ENCODE measurements at regions not wholly inside any gene's neighbourhood (a gene's known extent, or its start where the extent isn't known, plus 50 kb on each side); places are given as distances from the start of the nearest gene placed in this dataset.

GRCh38 chr20:47951521-47951971 is 166.3 kb upstream of the SULF2 start:
- WGBS, 2 experiments (ENCODE audit: insufficient coverage in 2 of 2) = 77 to 100% methylated on average over 2 to 4 of the region's 4 CpGs
- H3K4me3 ChIP-seq (ENCODE audit: extremely low read depth, insufficient read depth, low read length, poor library complexity, severe bottlenecking) = no peak overlapping the region
- peak overlapping the region; percentile 43 for H3K27ac ChIP-seq (ENCODE audit: low read depth, low read length, severe bottlenecking)
- H3K9me3 ChIP-seq (ENCODE audit: control insufficient read depth, low read length) = no peaks in the 10 kb centered on the region
- H3K4me1 ChIP-seq (ENCODE audit: control insufficient read depth, insufficient read depth, low read length, poor library complexity, severe bottlenecking) = peaks cover 16% of the 10 kb centered on the region
- H3K36me3 ChIP-seq (ENCODE audit: control insufficient read depth, insufficient read depth, low read length) = no peaks in the 10 kb centered on the region

- H3K4me1 ChIP-seq (ENCODE audit: control insufficient read depth, insufficient read depth, low read length, poor library complexity, severe bottlenecking) = peaks cover 9% of the 10 kb centered on the region
- WGBS, 2 experiments (ENCODE audit: insufficient coverage in 2 of 2) = 96 to 97% methylated on average over 24 of the region's 24 CpGs
- H3K27ac ChIP-seq (ENCODE audit: low read depth, low read length, severe bottlenecking) = no peak overlapping the region
- H3K9me3 ChIP-seq (ENCODE audit: control insufficient read depth, low read length) = no peaks in the 10 kb centered on the region
- no peaks in the 10 kb centered on the region for H3K36me3 ChIP-seq (ENCODE audit: control insufficient read depth, insufficient read depth, low read length)
- H3K4me3 ChIP-seq (ENCODE audit: extremely low read depth, insufficient read depth, low read length, poor library complexity, severe bottlenecking) = no peak overlapping the region
These were observed 165.6 kb upstream of the SULF2 start for GRCh38 chr20:47950913-47951283.

GRCh38 chr20:47950124-47950912 is 165.0 kb upstream of the SULF2 start:
- no peak overlapping the region for H3K4me3 ChIP-seq (ENCODE audit: extremely low read depth, insufficient read depth, low read length, poor library complexity, severe bottlenecking)
- no peaks in the 10 kb centered on the region for H3K9me3 ChIP-seq (ENCODE audit: control insufficient read depth, low read length)
- 89 to 96% methylated on average over 6 to 9 of the region's 11 CpGs for WGBS, 2 experiments (ENCODE audit: insufficient coverage in 2 of 2)
- no peak overlapping the region for H3K27ac ChIP-seq (ENCODE audit: low read depth, low read length, severe bottlenecking)
- no peaks in the 10 kb centered on the region for H3K36me3 ChIP-seq (ENCODE audit: control insufficient read depth, insufficient read depth, low read length)
- H3K4me1 ChIP-seq (ENCODE audit: control insufficient read depth, insufficient read depth, low read length, poor library complexity, severe bottlenecking) = peaks cover 8% of the 10 kb centered on the region

- Histone ChIP-seq H3K27ac (ENCODE audit: low read depth, low read length, severe bottlenecking) (no peak overlapping the region), H3K4me3 (ENCODE audit: extremely low read depth, insufficient read depth, low read length, poor library complexity, severe bottlenecking) (no peak overlapping the region), H3K9me3 (ENCODE audit: control insufficient read depth, low read length) (no peaks in the 10 kb centered on the region), H3K36me3 (ENCODE audit: control insufficient read depth, insufficient read depth, low read length) (no peaks in the 10 kb centered on the region), H3K4me1 (ENCODE audit: control insufficient read depth, insufficient read depth, low read length, poor library complexity, severe bottlenecking) (peaks cover 8% of the 10 kb centered on the region)
- 90 to 91% methylated on average over 4 to 6 of the region's 6 CpGs for WGBS, 2 experiments (ENCODE audit: insufficient coverage in 2 of 2)
These were observed 163.9 kb upstream of the SULF2 start for GRCh38 chr20:47949230-47949629.

GRCh38 chr20:47944682-47945081 is 159.4 kb upstream of the SULF2 start:
- 80 to 95% methylated on average over 1 to 4 of the region's 6 CpGs for WGBS, 2 experiments (ENCODE audit: insufficient coverage in 2 of 2)

GRCh38 chr20:47941869-47942268 is 156.6 kb upstream of the SULF2 start:
- Histone ChIP-seq H3K36me3 (ENCODE audit: control insufficient read depth, insufficient read depth, low read length) (no peaks in the 10 kb centered on the region), H3K4me3 (ENCODE audit: extremely low read depth, insufficient read depth, low read length, poor library complexity, severe bottlenecking) (no peak overlapping the region), H3K9me3 (ENCODE audit: control insufficient read depth, low read length) (no peaks in the 10 kb centered on the region), H3K4me1 (ENCODE audit: control insufficient read depth, insufficient read depth, low read length, poor library complexity, severe bottlenecking) (no peaks in the 10 kb centered on the region), H3K27ac (ENCODE audit: low read depth, low read length, severe bottlenecking) (no peak overlapping the region)
- 92 to 100% methylated on average over 1 of the region's 2 CpGs for WGBS, 2 experiments (ENCODE audit: insufficient coverage in 2 of 2)

More at GRCh38 chr20:47944682-47945081, 159.4 kb upstream of the SULF2 start:
- no peaks in the 10 kb centered on the region for H3K9me3 ChIP-seq (ENCODE audit: control insufficient read depth, low read length)
- H3K4me3 ChIP-seq (ENCODE audit: extremely low read depth, insufficient read depth, low read length, poor library complexity, severe bottlenecking) = no peak overlapping the region
- H3K27ac ChIP-seq (ENCODE audit: low read depth, low read length, severe bottlenecking) = no peak overlapping the region
- H3K4me1 ChIP-seq (ENCODE audit: control insufficient read depth, insufficient read depth, low read length, poor library complexity, severe bottlenecking) = no peaks in the 10 kb centered on the region
- no peaks in the 10 kb centered on the region for H3K36me3 ChIP-seq (ENCODE audit: control insufficient read depth, insufficient read depth, low read length)

- 94 to 96% methylated on average over 7 of the region's 8 CpGs for WGBS, 2 experiments (ENCODE audit: insufficient coverage in 2 of 2)
- Histone ChIP-seq H3K4me3 (ENCODE audit: extremely low read depth, insufficient read depth, low read length, poor library complexity, severe bottlenecking) (no peak overlapping the region), H3K9me3 (ENCODE audit: control insufficient read depth, low read length) (no peaks in the 10 kb centered on the region), H3K4me1 (ENCODE audit: control insufficient read depth, insufficient read depth, low read length, poor library complexity, severe bottlenecking) (no peaks in the 10 kb centered on the region), H3K27ac (ENCODE audit: low read depth, low read length, severe bottlenecking) (no peak overlapping the region), H3K36me3 (ENCODE audit: control insufficient read depth, insufficient read depth, low read length) (no peaks in the 10 kb centered on the region)
These were observed 155.0 kb upstream of the SULF2 start for GRCh38 chr20:47940101-47940813.

- peaks cover 4% of the 10 kb centered on the region for H3K4me1 ChIP-seq (ENCODE audit: control insufficient read depth, insufficient read depth, low read length, poor library complexity, severe bottlenecking)
- 66 to 80% methylated on average over 3 to 6 of the region's 6 CpGs for WGBS, 2 experiments (ENCODE audit: insufficient coverage in 2 of 2)
- no peaks in the 10 kb centered on the region for H3K9me3 ChIP-seq (ENCODE audit: control insufficient read depth, low read length)
- no peak overlapping the region for H3K27ac ChIP-seq (ENCODE audit: low read depth, low read length, severe bottlenecking)
- no peaks in the 10 kb centered on the region for H3K36me3 ChIP-seq (ENCODE audit: control insufficient read depth, insufficient read depth, low read length)
- no peak overlapping the region for H3K4me3 ChIP-seq (ENCODE audit: extremely low read depth, insufficient read depth, low read length, poor library complexity, severe bottlenecking)
These were observed 151.3 kb upstream of the SULF2 start for GRCh38 chr20:47936612-47937011.

- no peak overlapping the region for H3K27ac ChIP-seq (ENCODE audit: low read depth, low read length, severe bottlenecking)
- no peaks in the 10 kb centered on the region for H3K36me3 ChIP-seq (ENCODE audit: control insufficient read depth, insufficient read depth, low read length)
- peaks cover 7% of the 10 kb centered on the region for H3K4me1 ChIP-seq (ENCODE audit: control insufficient read depth, insufficient read depth, low read length, poor library complexity, severe bottlenecking)
- no peaks in the 10 kb centered on the region for H3K9me3 ChIP-seq (ENCODE audit: control insufficient read depth, low read length)
- WGBS, 2 experiments (ENCODE audit: insufficient coverage in 2 of 2) = 90 to 97% methylated on average over 2 to 3 of the region's 5 CpGs
- no peak overlapping the region for H3K4me3 ChIP-seq (ENCODE audit: extremely low read depth, insufficient read depth, low read length, poor library complexity, severe bottlenecking)
These were observed 149.5 kb upstream of the SULF2 start for GRCh38 chr20:47934761-47935160.

- Histone ChIP-seq H3K9me3 (ENCODE audit: control insufficient read depth, low read length) (no peaks in the 10 kb centered on the region), H3K27ac (ENCODE audit: low read depth, low read length, severe bottlenecking) (no peak overlapping the region), H3K4me1 (ENCODE audit: control insufficient read depth, insufficient read depth, low read length, poor library complexity, severe bottlenecking) (peaks cover 11% of the 10 kb centered on the region), H3K4me3 (ENCODE audit: extremely low read depth, insufficient read depth, low read length, poor library complexity, severe bottlenecking) (no peak overlapping the region), H3K36me3 (ENCODE audit: control insufficient read depth, insufficient read depth, low read length) (no peaks in the 10 kb centered on the region)
- 95 to 96% methylated on average over 7 of the region's 7 CpGs for WGBS, 2 experiments (ENCODE audit: insufficient coverage in 2 of 2)
These were observed 146.2 kb upstream of the SULF2 start for GRCh38 chr20:47931443-47931842.

- 91 to 100% methylated on average over 1 to 2 of the region's 2 CpGs for WGBS, 2 experiments (ENCODE audit: insufficient coverage in 2 of 2)
- Histone ChIP-seq H3K9me3 (ENCODE audit: control insufficient read depth, low read length) (no peaks in the 10 kb centered on the region), H3K27ac (ENCODE audit: low read depth, low read length, severe bottlenecking) (no peak overlapping the region), H3K4me1 (ENCODE audit: control insufficient read depth, insufficient read depth, low read length, poor library complexity, severe bottlenecking) (peaks cover 11% of the 10 kb centered on the region), H3K4me3 (ENCODE audit: extremely low read depth, insufficient read depth, low read length, poor library complexity, severe bottlenecking) (no peak overlapping the region), H3K36me3 (ENCODE audit: control insufficient read depth, insufficient read depth, low read length) (no peaks in the 10 kb centered on the region)
These were observed 145.7 kb upstream of the SULF2 start for GRCh38 chr20:47931002-47931401.
